ENCODE measurements at regions not wholly inside any gene's neighbourhood (a gene's known extent, or its start where the extent isn't known, plus 50 kb on each side); places are given as distances from the start of the nearest gene placed in this dataset.
"Not testable (repeated sequence)": the region's sequence is repeated elsewhere in the genome, so short reads cannot be mapped to it uniquely, and the experiment has no call there.

- DNase-seq, result no peak
These were observed 436.0 kb downstream of the ETS1 start for GRCh38 chr11:128151338-128151737.

- no peak for DNase-seq
These were observed 439.1 kb downstream of the ETS1 start for GRCh38 chr11:128148208-128148607.

DNA sequence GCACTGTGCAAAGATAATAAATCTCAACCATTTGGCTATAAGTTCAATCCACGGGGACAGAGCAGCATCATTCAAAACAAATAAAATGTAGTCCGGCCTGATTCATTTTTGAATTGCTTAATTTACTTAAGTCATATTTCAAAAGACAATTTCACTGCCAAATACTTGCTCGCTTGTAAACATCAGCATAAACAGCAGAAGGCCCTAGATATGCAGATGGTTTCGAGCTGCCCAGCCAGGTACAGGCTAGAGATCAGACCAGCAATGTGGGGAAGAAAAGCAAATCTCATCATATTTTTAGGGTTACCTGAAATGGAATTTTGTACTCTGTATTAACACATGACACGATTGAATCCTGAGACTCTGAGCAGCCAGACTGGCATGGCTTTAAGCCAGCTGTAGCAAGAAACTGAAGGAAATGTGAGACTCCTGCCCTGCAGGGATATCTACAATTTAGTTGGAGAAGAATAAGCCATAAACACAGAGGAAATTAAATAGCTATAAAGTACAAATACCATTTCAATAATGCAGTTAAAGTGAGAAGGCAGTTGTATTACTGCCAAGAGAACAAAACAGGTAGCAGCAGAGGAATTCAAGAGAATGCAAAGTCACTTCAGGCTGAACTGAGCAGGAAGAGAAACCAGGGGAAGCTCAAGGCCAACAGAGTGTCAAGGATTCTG is 440.3 kb downstream of the ETS1 start:
- DNase-seq, result no peak

GRCh38 chr11:128140293-128140692 is 447.1 kb downstream of the ETS1 start:
- not testable (repeated sequence) for DNase-seq

GRCh38 chr11:128135451-128135850 is 451.9 kb downstream of the ETS1 start:
- DNase-seq, result no peak

DNA sequence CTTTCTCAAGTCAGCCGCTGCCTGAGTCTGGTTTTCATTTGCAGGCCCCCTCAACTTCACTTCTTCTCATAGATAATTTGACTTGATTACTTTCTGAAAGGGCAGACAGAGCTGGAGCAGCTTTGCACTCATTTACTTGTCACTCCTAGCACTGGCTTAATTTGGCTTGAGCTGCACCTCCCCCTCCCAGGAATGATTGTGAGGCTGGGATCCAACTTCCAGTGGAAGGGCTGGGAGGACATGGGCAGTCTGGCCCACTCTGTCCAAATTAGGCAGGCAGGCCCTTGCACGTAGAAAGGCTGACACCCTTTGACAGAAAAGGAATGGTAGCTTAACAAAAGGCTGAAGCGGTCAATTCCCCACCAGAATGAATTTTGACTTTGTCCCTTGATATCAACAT is 453.9 kb downstream of the ETS1 start:
- DNase-seq, result no peak

DNA sequence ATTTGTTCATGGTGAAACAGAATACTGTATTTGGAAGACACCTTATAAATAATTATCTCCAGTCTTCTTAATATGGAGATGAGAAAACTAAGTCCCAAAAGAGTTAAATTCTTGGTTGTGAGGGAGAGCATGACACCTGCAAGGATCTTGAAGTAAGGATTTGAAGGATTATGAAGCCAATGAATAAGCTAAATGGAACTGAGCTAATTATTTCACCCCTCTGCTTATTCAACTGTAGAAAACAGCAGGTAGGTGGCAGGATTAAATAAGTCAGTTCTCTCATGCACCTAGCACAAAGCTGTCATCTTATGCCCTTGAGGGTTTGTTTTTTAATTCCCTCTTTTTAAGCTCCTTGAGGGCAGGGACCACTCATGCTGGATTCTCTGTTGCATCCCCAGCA is 457.3 kb downstream of the ETS1 start:
- DNase-seq, result no peak

GRCh38 chr11:128125723-128126122 is 461.6 kb downstream of the ETS1 start:
- DNase-seq, result no peak

GRCh38 chr11:128116885-128117284 is 470.5 kb downstream of the ETS1 start:
- no peak for DNase-seq

DNA sequence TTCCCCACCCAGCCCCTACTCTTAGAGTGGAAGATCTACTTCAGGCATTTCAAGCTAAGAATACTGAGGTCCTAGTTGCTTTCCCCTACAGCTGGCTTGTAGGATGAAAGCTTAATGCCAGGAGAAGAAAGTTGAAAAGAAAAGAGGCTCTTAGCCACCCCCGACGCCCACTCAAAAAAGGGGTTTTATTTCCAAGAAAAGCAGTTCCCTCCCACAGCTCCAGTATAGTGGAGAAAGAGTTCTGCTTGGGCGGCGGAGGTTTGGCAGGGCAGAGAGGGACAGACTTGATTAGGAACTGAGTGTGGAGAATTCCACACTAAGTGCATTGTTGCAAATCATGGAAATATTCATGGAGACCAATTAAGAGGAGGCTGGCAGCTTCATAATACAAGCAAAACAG is 470.9 kb downstream of the ETS1 start:
- DNase-seq, result no peak

DNA sequence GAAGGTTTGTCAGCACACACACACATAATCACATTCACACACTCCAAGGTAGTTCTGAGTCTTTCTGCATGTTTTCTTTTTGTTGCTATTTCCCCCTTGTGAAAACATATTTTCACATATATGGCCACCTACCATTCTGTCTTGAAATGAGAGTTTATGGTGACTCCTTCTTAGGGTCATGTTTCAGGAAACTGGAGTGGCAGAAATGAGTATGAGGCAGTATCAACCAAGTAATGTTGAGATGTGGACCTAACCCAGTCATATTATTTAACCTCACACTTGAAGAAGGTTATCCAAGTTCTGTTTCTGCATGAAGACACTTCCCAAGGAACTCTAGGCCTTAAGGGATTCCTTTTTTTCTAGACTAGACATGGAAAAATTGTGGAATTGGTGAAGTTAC is 481.4 kb downstream of the ETS1 start:
- no peak for DNase-seq

DNA sequence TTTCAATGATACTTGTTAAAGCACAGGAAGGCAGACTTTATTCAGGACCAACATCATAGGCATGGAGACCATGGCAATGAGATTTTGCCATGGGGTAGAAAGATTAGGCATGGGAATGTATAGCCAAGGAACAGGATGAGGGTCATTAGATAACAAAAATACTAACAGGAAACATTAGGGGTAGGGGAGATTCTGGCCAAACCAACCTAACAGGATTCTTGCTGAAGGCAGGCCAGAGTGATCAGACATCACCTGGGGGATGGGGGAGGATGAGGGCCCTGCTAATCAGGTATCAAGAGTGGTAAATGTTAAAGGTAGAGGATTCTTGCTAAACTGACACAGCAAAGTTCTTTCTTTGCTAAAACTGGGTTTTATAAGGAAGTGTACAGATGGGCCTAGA is 481.8 kb downstream of the ETS1 start:
- no peak for DNase-seq

- DNase-seq, result no peak
These were observed 484.0 kb downstream of the ETS1 start for GRCh38 chr11:128103278-128103873.

DNA sequence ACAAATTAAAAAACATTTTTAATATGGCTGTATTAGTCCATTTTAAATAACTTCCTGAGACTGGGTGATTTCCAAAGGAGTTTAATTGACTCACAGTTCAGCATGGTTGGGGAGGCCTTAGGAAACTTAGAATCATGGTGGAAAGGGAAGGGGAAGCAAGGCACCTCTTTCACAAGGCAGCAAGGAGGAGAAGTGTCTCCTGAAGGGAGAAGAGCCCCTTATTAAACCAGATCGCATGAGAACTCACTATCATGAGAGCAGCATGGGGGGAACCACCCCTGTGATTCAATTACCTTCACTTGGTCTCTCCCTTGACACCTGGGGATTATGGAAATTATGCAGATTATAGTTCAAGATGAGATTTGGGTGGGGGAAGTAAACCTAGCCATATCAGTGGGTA is 488.6 kb downstream of the ETS1 start:
- no peak for DNase-seq

GRCh38 chr11:128095466-128095981 is 491.8 kb downstream of the ETS1 start:
- no peak for DNase-seq

GRCh38 chr11:128093689-128094088 is 493.7 kb downstream of the ETS1 start:
- no peak for DNase-seq

DNA sequence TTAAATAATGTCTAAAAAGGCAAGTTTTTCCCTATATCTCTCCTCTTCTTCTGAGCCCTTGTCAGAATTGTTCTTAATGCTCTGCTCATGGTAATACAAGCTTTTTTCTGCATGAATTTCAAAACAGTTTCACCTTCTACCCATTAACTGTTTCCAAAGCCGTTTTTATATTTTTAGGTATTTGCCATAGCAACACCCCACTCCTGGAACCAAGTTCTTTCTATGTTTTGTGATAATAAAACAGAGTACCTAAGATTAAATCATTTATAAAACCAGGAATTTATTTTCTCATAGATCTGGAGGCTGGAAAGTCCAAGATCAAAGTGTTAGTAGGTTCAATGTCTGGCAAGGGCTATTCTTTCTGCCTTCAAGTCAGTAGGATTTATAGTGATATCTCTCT is 497.4 kb downstream of the ETS1 start:
- no peak for DNase-seq

GRCh38 chr11:128086794-128087193 is 500.6 kb downstream of the ETS1 start:
- DNase-seq, result no peak

GRCh38 chr11:128085276-128085675 is 502.1 kb downstream of the ETS1 start:
- no peak for DNase-seq

- DNase-seq, result no peak
These were observed 504.8 kb downstream of the ETS1 start for GRCh38 chr11:128082574-128082973.

DNA sequence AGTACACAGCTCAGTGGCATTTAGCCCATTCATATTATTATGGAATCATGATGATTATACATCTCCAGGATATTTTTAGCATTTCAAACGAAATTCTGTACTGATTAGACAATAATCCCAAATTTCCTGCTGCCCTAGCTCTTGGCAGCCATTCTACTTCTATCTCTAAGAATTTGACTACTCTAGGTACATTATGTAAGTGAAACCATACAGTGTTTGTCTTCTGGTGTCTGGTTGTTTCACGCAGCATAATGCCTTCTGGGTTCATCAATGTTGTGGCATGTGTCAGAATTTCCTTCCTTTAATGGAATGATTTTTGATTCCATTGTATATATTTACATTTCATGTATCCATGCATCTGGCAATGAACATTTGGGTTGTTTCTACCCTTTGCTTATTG is 517.7 kb downstream of the ETS1 start:
- no peak for DNase-seq

DNA sequence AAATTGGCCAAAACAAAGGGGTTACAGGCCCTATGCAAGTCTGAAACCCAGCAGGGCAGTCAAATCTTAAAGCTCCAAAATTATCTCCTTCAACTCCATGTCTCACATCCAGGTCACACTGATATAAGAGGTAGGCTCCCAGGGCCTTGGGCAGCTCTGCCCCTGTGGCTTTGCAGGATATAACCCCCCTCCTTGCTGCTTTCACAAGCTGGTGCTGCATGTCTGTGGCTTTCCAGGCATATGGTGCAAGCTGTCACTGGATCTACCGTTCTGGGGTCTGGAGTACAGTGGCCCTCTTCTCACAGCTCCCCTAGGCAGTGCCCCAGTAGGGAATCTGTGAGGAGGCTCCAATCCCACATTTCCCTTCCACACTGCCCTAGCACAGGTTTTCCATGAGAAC is 519.6 kb downstream of the ETS1 start:
- no peak for DNase-seq

DNA sequence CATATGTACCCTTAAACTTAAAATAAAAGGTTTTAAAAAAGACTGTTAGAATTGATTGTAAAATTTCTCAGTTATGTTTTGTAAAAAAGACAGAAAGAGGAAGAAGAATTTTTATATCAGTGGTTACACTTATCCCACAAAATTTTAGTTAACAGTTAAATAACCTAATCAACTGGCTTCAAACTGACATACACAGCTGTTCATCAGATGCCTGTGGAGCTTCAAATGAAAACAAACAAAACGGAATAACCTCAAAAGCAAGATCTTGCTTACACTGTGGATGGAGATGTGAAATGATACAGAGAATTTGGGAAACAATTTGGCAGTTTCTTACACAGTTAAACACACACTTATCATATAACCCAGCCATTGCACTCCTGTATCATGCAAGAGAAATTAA is 521.0 kb downstream of the ETS1 start:
- DNase-seq, result no peak

DNA sequence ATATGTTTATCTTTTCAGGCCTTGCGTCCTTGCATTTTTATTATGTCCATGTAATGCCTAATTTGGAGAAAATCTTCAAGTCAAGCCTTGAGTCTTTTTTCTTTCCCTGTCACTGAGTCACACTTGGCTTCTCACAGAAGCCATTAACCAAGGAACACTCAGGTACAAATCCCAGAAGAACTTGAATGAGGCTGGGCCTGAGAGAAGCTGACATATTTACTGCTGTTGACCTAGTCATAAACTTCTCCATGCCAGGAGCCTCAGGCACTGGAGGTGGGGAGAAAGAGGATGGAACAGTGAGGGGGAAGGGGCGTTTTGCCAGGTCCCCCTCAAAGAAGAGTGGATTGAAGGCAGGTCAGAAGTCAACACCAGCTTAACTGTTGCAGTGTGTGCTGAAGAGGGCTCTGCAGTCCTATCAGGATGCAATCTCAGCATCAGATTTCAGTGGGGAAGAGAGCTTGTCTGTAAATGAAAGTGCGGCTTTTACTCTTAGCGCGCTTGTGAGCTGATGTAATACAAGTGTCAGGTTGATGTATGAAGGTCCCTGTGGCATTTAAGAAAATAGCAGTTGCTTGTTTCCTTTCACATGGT is 526.0 kb downstream of the ETS1 start:
- no peak for DNase-seq
